Activated CD8-positive, alpha-beta memory T cell treated with anti-CD3 and anti-CD28 coated beads for 1 hour (primary cell): ENCODE measurements at regions not wholly inside any gene's neighbourhood (a gene's known extent, or its start where the extent isn't known, plus 50 kb on each side); places are given as distances from the start of the nearest gene placed in this dataset.
"Not testable (repeated sequence)": the region's sequence is repeated elsewhere in the genome, so short reads cannot be mapped to it uniquely, and the experiment has no call there.

Experiments
- DNase-seq, 2 donors: peaks; one replicate each; pipeline ENCODE4 v3.0.0-alpha.2; 2020; ENCODE audit warnings: low read depth in 1 of 2; ENCODE audit errors: extremely low read depth in 1 of 2

GRCh38 chr14:53619691-53620231 lies 336.9 kb downstream of the BMP4 start:
- DNase-seq, result no peak

- not testable (repeated sequence) for DNase-seq
Measured at GRCh38 chr14:53616536-53616935, 340.1 kb downstream of the BMP4 start.

- DNase-seq, result no peak
Measured at GRCh38 chr14:53615252-53615651, 341.4 kb downstream of the BMP4 start.

GRCh38 chr14:53613404-53614253 lies 343.0 kb downstream of the BMP4 start:
- DNase-seq, result no peak

- DNase-seq, result no peak
Measured at GRCh38 chr14:53610947-53611346, 345.7 kb downstream of the BMP4 start.

GRCh38 chr14:53609009-53609408 lies 347.6 kb downstream of the BMP4 start:
- no peak for DNase-seq

- DNase-seq, result no peak
Measured at GRCh38 chr14:53608369-53608768, 348.3 kb downstream of the BMP4 start.

- DNase-seq, result no peak
Measured at GRCh38 chr14:53606203-53606602, 350.4 kb downstream of the BMP4 start.

- no peak for DNase-seq
Measured at GRCh38 chr14:53605562-53605961, 351.1 kb downstream of the BMP4 start.

GRCh38 chr14:53603994-53604393 lies 352.6 kb downstream of the BMP4 start:
- no peak for DNase-seq

- no peak for DNase-seq
Measured at GRCh38 chr14:53601409-53601808, 355.2 kb downstream of the BMP4 start.

- DNase-seq, result no peak
Measured at GRCh38 chr14:53599221-53599945, 357.2 kb downstream of the BMP4 start.

- DNase-seq, result no peak
Measured at GRCh38 chr14:53596853-53597525, 359.6 kb downstream of the BMP4 start.

- no peak for DNase-seq
Measured at GRCh38 chr14:53591816-53592215, 364.8 kb downstream of the BMP4 start.

GRCh38 chr14:53581504-53581903 lies 375.1 kb downstream of the BMP4 start:
- DNase-seq, result no peak

- no peak for DNase-seq
Measured at GRCh38 chr14:53571641-53572328, 384.8 kb downstream of the BMP4 start.

- DNase-seq, result no peak
Measured at GRCh38 chr14:53570411-53571387, 385.9 kb downstream of the BMP4 start.

GRCh38 chr14:53569446-53569845 lies 387.2 kb downstream of the BMP4 start:
- no peak for DNase-seq

GRCh38 chr14:53567236-53567780 lies 389.3 kb downstream of the BMP4 start:
- no peak for DNase-seq
